HepG2 (cell line): ENCODE measurements at regions not wholly inside any gene's neighbourhood (a gene's known extent, or its start where the extent isn't known, plus 50 kb on each side); places are given as distances from the start of the nearest gene placed in this dataset.
A peak's percentile ranks its signal among the peaks of the same experiment; 100 is the strongest.

Source experiments
- ATAC-seq: fragments of 200-7000 bp; cut with Tn5 transposase; 3 replicates; pipeline ENCODE4 v1.9.1; 2020; ENCODE audit warnings: mild to moderate bottlenecking, moderate library complexity
- BruUV-seq: library from RNA; stranded (reverse); fragments of 400-500 nt; replicated peaks from 2 replicates; lab custom pipeline; 2021; lab: Mats Ljungman, UMichigan
- CTCF ChIA-PET: fragments of 300-600 bp; formaldehyde crosslinking; extraction: SDS; loops from one replicate; lab custom pipeline; 2021; ENCODE audit warnings: low total read pairs, inconsistent platforms, low intra/inter-chr PET ratio; lab: Yijun Ruan, JAX
- POLR2A ChIA-PET: fragments of 350-600 bp; sonication (Branson Sonifier 250); formaldehyde crosslinking; loops from one replicate; lab custom pipeline; 2020; ENCODE audit warnings: antibody characterized with exemption, inconsistent platforms; lab: Yijun Ruan, JAX
- DNase-seq: peaks from one replicate; pipeline ENCODE4 v3.0.0-alpha.2; 2015; ENCODE audit warnings: low spot score
- FAIRE-seq: peaks from 3 replicates; lab custom pipeline; 2011; peaks lifted over from hg19 to GRCh38; lab: Jason Lieb, UNC
- H2AFZ ChIP-seq: one replicate; pipeline ENCODE4 v1.6.1; 2011; ENCODE audit warnings: low read length, inconsistent platforms
- H3K27ac ChIP-seq: fragments of 300-600 bp; 3 replicates; pipeline ENCODE4 v1.8.0; 2011; ENCODE audit warnings: mixed run types, mild to moderate bottlenecking, mixed read lengths, low read length, inconsistent platforms; ENCODE audit not compliant: insufficient read depth; ENCODE audit errors: extremely low read length
- H3K27me3 ChIP-seq, 2 experiments: fragments of 200-600 bp in 1 of 2; 2 replicates in 1 of 2; 3 replicates in 1 of 2; pipeline versions ENCODE4 v1.6.0 to v1.8.0; 2011; ENCODE audit warnings: low read length in 2 of 2, mild to moderate bottlenecking in 2 of 2, moderate library complexity in 2 of 2, inconsistent platforms in 1 of 2; ENCODE audit not compliant: insufficient read depth in 2 of 2, control insufficient read depth in 1 of 2
- H3K36me3 ChIP-seq, 2 experiments: fragments of 200-600 bp in 1 of 2; replicated peaks in 1 of 2; 2 replicates in 1 of 2; 3 replicates in 1 of 2; pipeline versions ENCODE4 v1.5.1 to v1.8.0; 2011; ENCODE audit warnings: low read length in 2 of 2, inconsistent platforms in 1 of 2; ENCODE audit not compliant: insufficient read depth in 2 of 2, control insufficient read depth in 1 of 2
- H3K4me1 ChIP-seq: 2 replicates; pipeline ENCODE4 v1.5.1; 2012; ENCODE audit warnings: low read length, inconsistent platforms; ENCODE audit not compliant: insufficient read depth
- H3K4me2 ChIP-seq: 2 replicates; pipeline ENCODE4 v1.6.0; 2011; ENCODE audit warnings: low read depth, low read length, inconsistent platforms
- H3K4me3 ChIP-seq, 3 experiments: fragments of 200-600 bp in 1 of 3; sonication (generic), shearing (Covaris generic) in 1 of 3; replicated peaks in 1 of 3; 2 replicates each; pipeline ENCODE4 v1.5.1; 2011 to 2016; ENCODE audit warnings: low read length in 3 of 3, inconsistent platforms in 2 of 3, low read depth in 2 of 3, mild to moderate bottlenecking in 2 of 3, control low read depth in 1 of 3, mixed read lengths in 1 of 3; ENCODE audit not compliant: insufficient read depth in 1 of 3
- H3K79me2 ChIP-seq: one replicate; pipeline ENCODE4 v1.6.1; 2011; ENCODE audit warnings: low read length, inconsistent platforms; ENCODE audit not compliant: insufficient read depth
- H3K9ac ChIP-seq: 2 replicates; pipeline ENCODE4 v1.6.0; 2011; ENCODE audit warnings: mild to moderate bottlenecking, low read depth, low read length, inconsistent platforms; ENCODE audit not compliant: insufficient read depth
- H3K9me3 ChIP-seq: 2 replicates; pipeline ENCODE4 v1.5.1; 2012; ENCODE audit warnings: mild to moderate bottlenecking, low read length
- H4K20me1 ChIP-seq: 2 replicates; pipeline ENCODE4 v1.6.0; 2011; ENCODE audit warnings: inconsistent platforms, mild to moderate bottlenecking, low read length, moderate library complexity; ENCODE audit not compliant: insufficient read depth
- ADNP ChIP-seq: sonication (generic); formaldehyde crosslinking; IDR thresholded peaks from 2 replicates; pipeline ENCODE4 v1.4.0; 2020; ENCODE audit warnings: missing genetic modification reagents
- ARID5B ChIP-seq: IDR thresholded peaks from 2 replicates; pipeline ENCODE4 v1.4.0; 2020; ENCODE audit warnings: mild to moderate bottlenecking, missing genetic modification reagents
- BCL6 ChIP-seq: IDR thresholded peaks from 2 replicates; pipeline ENCODE4 v1.6.1; 2016; ENCODE audit warnings: missing genetic modification reagents, missing compliant biosample characterization
- BHLHE40 ChIP-seq: IDR thresholded peaks from 2 replicates; pipeline ENCODE4 v1.6.1; 2011; ENCODE audit warnings: low read length, improper control_type of control experiment
- ERF ChIP-seq: IDR thresholded peaks from 2 replicates; pipeline ENCODE4 v1.6.1; 2018; ENCODE audit warnings: missing biosample characterization, missing genetic modification reagents
- ESRRA ChIP-seq: sonication (generic); formaldehyde crosslinking; IDR thresholded peaks from 2 replicates; pipeline ENCODE4 v1.5.1; 2020; ENCODE audit warnings: mild to moderate bottlenecking, low read depth, missing genetic modification reagents
- FOXK1 ChIP-seq: sonication (generic); formaldehyde crosslinking; IDR thresholded peaks from 2 replicates; pipeline ENCODE4 v1.4.0; 2020; ENCODE audit warnings: low read depth, missing genetic modification reagents, borderline replicate concordance
- HMG20B ChIP-seq: conservative IDR thresholded peaks from 2 replicates; pipeline ENCODE4 v1.6.1; 2016; ENCODE audit warnings: missing genetic modification reagents, missing compliant biosample characterization
- NONO ChIP-seq, 2 experiments: fragments of 450-650 bp in 1 of 2; sonication (generic) in 1 of 2; formaldehyde crosslinking in 1 of 2; IDR thresholded peaks in 1 of 2; conservative IDR thresholded peaks in 1 of 2; 2 replicates each; pipeline versions ENCODE4 v1.6.1 to v1.8.0; 2017 to 2022; ENCODE audit warnings: mild to moderate bottlenecking in 1 of 2, missing genetic modification reagents in 1 of 2, moderate library complexity in 1 of 2
- NR2F6 ChIP-seq, 2 experiments: IDR thresholded peaks; 2 replicates each; pipeline ENCODE4 v1.6.1; 2016; ENCODE audit warnings: antibody characterized with exemption in 1 of 2, mild to moderate bottlenecking in 1 of 2
- NR3C1 ChIP-seq: sonication (generic); formaldehyde crosslinking; IDR thresholded peaks from 2 replicates; pipeline ENCODE4 v1.4.0; 2020; ENCODE audit warnings: missing genetic modification reagents
- POLR2G ChIP-seq: fragments of 200-400 bp; formaldehyde crosslinking; IDR thresholded peaks from 2 replicates; pipeline ENCODE4 v1.6.1; 2018; ENCODE audit warnings: mild to moderate bottlenecking, low read depth, low read length, moderate library complexity
- SNRNP70 ChIP-seq: fragments of 200-400 bp; formaldehyde crosslinking; IDR thresholded peaks from 2 replicates; pipeline ENCODE4 v1.6.1; 2017; ENCODE audit warnings: mild to moderate bottlenecking, low read depth, low read length, moderate library complexity
- SOX13 ChIP-seq, 3 experiments: fragments of 450-650 bp in 1 of 3; sonication (generic) in 1 of 3; formaldehyde crosslinking in 1 of 3; IDR thresholded peaks in 2 of 3; conservative IDR thresholded peaks in 1 of 3; 2 replicates each; pipeline versions ENCODE4 v1.5.0 to v1.6.1; 2016 to 2020; ENCODE audit warnings: antibody characterized with exemption in 1 of 3, mild to moderate bottlenecking in 1 of 3, missing compliant biosample characterization in 1 of 3, missing genetic modification reagents in 1 of 3, moderate library complexity in 1 of 3
- SOX5 ChIP-seq: IDR thresholded peaks from 2 replicates; pipeline ENCODE4 v1.6.1; 2016; ENCODE audit warnings: borderline replicate concordance
- TCF12 ChIP-seq, 2 experiments: fragments of 450-650 bp in 1 of 2; sonication (generic) in 1 of 2; formaldehyde crosslinking in 1 of 2; IDR thresholded peaks; 2 replicates each; pipeline versions ENCODE4 v1.6.1 to v1.8.0; 2017 to 2022; ENCODE audit warnings: antibody characterized with exemption in 1 of 2, mild to moderate bottlenecking in 1 of 2, missing genetic modification reagents in 1 of 2, moderate library complexity in 1 of 2
- TEAD2 ChIP-seq: sonication (generic); formaldehyde crosslinking; IDR thresholded peaks from 2 replicates; pipeline ENCODE4 v1.9.0; 2021; ENCODE audit warnings: missing genetic modification reagents
- ZBTB3 ChIP-seq: sonication (generic); formaldehyde crosslinking; IDR thresholded peaks from 2 replicates; pipeline ENCODE4 v1.4.0; 2020; ENCODE audit warnings: low read depth, mild to moderate bottlenecking, moderate library complexity, missing genetic modification reagents, borderline replicate concordance
- ZNF33B ChIP-seq: sonication (generic); formaldehyde crosslinking; IDR thresholded peaks from 2 replicates; pipeline ENCODE4 v1.5.1; 2020; ENCODE audit warnings: mild to moderate bottlenecking, missing genetic modification reagents
- ZNF780A ChIP-seq: sonication (generic); formaldehyde crosslinking; IDR thresholded peaks from 2 replicates; pipeline ENCODE4 v1.8.0; 2022; ENCODE audit warnings: mild to moderate bottlenecking, missing genetic modification reagents, moderate library complexity
- WGBS: methylation state at CpG from one replicate; pipeline ENCODE4 v1.1.6; 2017; ENCODE audit warnings: low lambda C conversion rate; 5-methylcytosine and 5-hydroxymethylcytosine counted together
- in situ Hi-C: cut with HindIII; loops from 2 replicates; pipeline ENCODE4 v1.10.0; 2017; ENCODE audit warnings: low pct_unique_long_range_greater_than_20kb; ENCODE audit not compliant: extremely low pct_ligation_motif_present
- intact Hi-C: fragments of 100-400 bp; cut with micrococcal nuclease; formaldehyde crosslinking; loops from one replicate; pipeline ENCODE4 v1.10.0; 2022; ENCODE audit not compliant: unreplicated experiment

- Histone ChIP-seq H3K9me3 (no peaks in the 10 kb centered on the region), H3K79me2 (no peaks in the 10 kb centered on the region), H3K27me3 (no peaks in the 10 kb centered on the region), H3K4me1 (peaks cover 55% of the 10 kb centered on the region), H3K4me3 (no peak overlapping the region; a peak in 1 of 6 replicates), H3K36me3 (no peaks in the 10 kb centered on the region), H2AFZ (no peak overlapping the region), H4K20me1 (no peaks in the 10 kb centered on the region), H3K9ac (no peak overlapping the region), H3K4me2 (no peak overlapping the region), H3K27ac (no peak overlapping the region)
- in situ Hi-C loops: no loop called here
- ChIA-PET CTCF (no interaction called here), POLR2A (no interaction called here)
- WGBS: 9% methylated on average over 2 of the region's 2 CpGs
- no peak for FAIRE-seq
- DNase-seq: no peak
- ATAC-seq: no peak
- intact Hi-C loops: no loop called here
- BruUV-seq: no TSS peak
- TF ChIP-seq HMG20B (CRISPR knock-in tag) (no peak), TEAD2 (CRISPR knock-in tag) (no peak), NONO (IDR thresholded peaks at IDR 0.05) (no peak), NONO (CRISPR knock-in tag; conservative IDR thresholded peaks at IDR 0.05) (no peak), ZBTB3 (CRISPR knock-in tag) (no peak), TCF12 (IDR thresholded peaks at IDR 0.05) (no peak), TCF12 (CRISPR knock-in tag; IDR thresholded peaks at IDR 0.05) (no peak), SOX5 (CRISPR knock-in tag) (0 out of 2 replicates have a peak, but pooled peaks have one; percentile 18), ADNP (CRISPR knock-in tag) (no peak), ARID5B (peak; percentile 48; the same call in 1 of the 2 replicates), ERF (CRISPR knock-in tag) (no peak), NR2F6 (IDR thresholded peaks at IDR 0.05) (peak; percentile 29; the same call in 1 of the 2 replicates), NR2F6 (CRISPR knock-in tag; IDR thresholded peaks at IDR 0.05) (no peak), NR3C1 (CRISPR knock-in tag) (no peak), BCL6 (CRISPR knock-in tag) (peak; percentile 54; the same call in 1 of the 2 replicates), POLR2G (no peak), ZNF33B (CRISPR knock-in tag) (no peak), ZNF780A (no peak), BHLHE40 (no peak), ESRRA (no peak), SOX13 (IDR thresholded peaks at IDR 0.05) (no peak), SOX13 (CRISPR knock-in tag; conservative IDR thresholded peaks at IDR 0.05 in 1 of 2, IDR thresholded peaks at IDR 0.05 in 1 of 2) (peak in 1 of 2 experiments; percentile 27; a peak in 1 of 4 replicates), FOXK1 (no peak), SNRNP70 (no peak)
These were observed 52.4 kb upstream of the SI start for GRCh38 chr3:165130708-165131107.
